MM.1S (cell line): ENCODE measurements at regions not wholly inside any gene's neighbourhood (a gene's known extent, or its start where the extent isn't known, plus 50 kb on each side); places are given as distances from the start of the nearest gene placed in this dataset.

Experiments used
- DNase-seq: peaks from one replicate; pipeline ENCODE4 v3.0.0-alpha.2; 2015
- H2AFZ ChIP-seq: fragments of 300-600 bp; sonication (generic); 2 replicates; pipeline ENCODE4 v1.6.0; 2016; ENCODE audit warnings: antibody characterized with exemption, low read length
- H3F3A ChIP-seq: fragments of 300-600 bp; sonication (generic); 2 replicates; pipeline ENCODE4 v1.6.1; 2016; ENCODE audit warnings: mild to moderate bottlenecking, antibody characterized with exemption, low read length, moderate library complexity, mixed read lengths; ENCODE audit not compliant: insufficient read depth
- H3K27ac ChIP-seq: fragments of 300-600 bp; sonication (generic); 2 replicates; pipeline ENCODE4 v1.5.1; 2016; ENCODE audit warnings: mild to moderate bottlenecking, low read length
- H3K27me3 ChIP-seq: fragments of 300-600 bp; sonication (generic); replicated peaks from 2 replicates; pipeline ENCODE4 v1.6.0; 2016; ENCODE audit warnings: low read length; ENCODE audit not compliant: insufficient read depth
- H3K36me3 ChIP-seq: fragments of 300-600 bp; sonication (generic); replicated peaks from 2 replicates; pipeline ENCODE4 v1.6.1; 2016; ENCODE audit warnings: mild to moderate bottlenecking, low read length, mixed read lengths; ENCODE audit not compliant: insufficient read depth
- H3K4me1 ChIP-seq: fragments of 300-600 bp; sonication (generic); 2 replicates; pipeline ENCODE4 v1.6.1; 2016; ENCODE audit warnings: low read length, mixed read lengths
- H3K4me2 ChIP-seq: fragments of 300-600 bp; sonication (generic); 2 replicates; pipeline ENCODE4 v1.6.0; 2016; ENCODE audit warnings: low read depth, low read length
- H3K4me3 ChIP-seq: fragments of 300-600 bp; sonication (generic); 2 replicates; pipeline ENCODE4 v1.5.1; 2016; ENCODE audit warnings: low read length, mixed read lengths
- H3K79me2 ChIP-seq: fragments of 300-600 bp; sonication (generic); 2 replicates; pipeline ENCODE4 v1.6.1; 2016; ENCODE audit warnings: mixed run types, low read length, mixed read lengths
- H3K9ac ChIP-seq: fragments of 300-600 bp; sonication (generic); 2 replicates; pipeline ENCODE4 v1.6.1; 2016; ENCODE audit warnings: low read length, mixed read lengths
- H3K9me2 ChIP-seq: fragments of 300-600 bp; sonication (generic); replicated peaks from 2 replicates; pipeline ENCODE4 v1.6.1; 2016; ENCODE audit warnings: mild to moderate bottlenecking, low read length, mixed read lengths; ENCODE audit not compliant: insufficient read depth
- H3K9me3 ChIP-seq: fragments of 300-600 bp; sonication (generic); replicated peaks from 2 replicates; pipeline ENCODE4 v1.6.1; 2016; ENCODE audit warnings: mild to moderate bottlenecking, low read length, mixed read lengths; ENCODE audit not compliant: insufficient read depth
- H4K20me1 ChIP-seq: fragments of 300-600 bp; sonication (generic); 2 replicates; pipeline ENCODE4 v1.6.1; 2016; ENCODE audit warnings: mild to moderate bottlenecking, low read length, moderate library complexity, mixed read lengths; ENCODE audit not compliant: insufficient read depth
- EZH2 ChIP-seq: fragments of 300-600 bp; sonication (generic); optimal IDR thresholded peaks from 2 replicates; pipeline ENCODE3; 2017; ENCODE audit warnings: low read depth, mild to moderate bottlenecking, antibody characterized with exemption, low read length, mixed read lengths
- EZH2phosphoT487 ChIP-seq: fragments of 300-600 bp; sonication (generic); IDR thresholded peaks from 2 replicates; pipeline ENCODE4 v1.6.1; 2018; ENCODE audit warnings: antibody characterized with exemption, low read length
- TF ChIP-seq, protein P1 (sequence below): fragments of 300-600 bp; sonication (generic); IDR thresholded peaks from 2 replicates; pipeline ENCODE4 v1.5.1; 2016; ENCODE audit warnings: antibody characterized with exemption, low read length, mixed read lengths

GRCh38 chr17:34837876-34838478, 123.3 kb downstream of the CCT6B start:
- Histone ChIP-seq H3K27ac (no peak overlapping the region), H2AFZ (no peak overlapping the region), H3K27me3 (no peaks in the 10 kb centered on the region), H3K4me1 (no peaks in the 10 kb centered on the region), H3K4me3 (no peak overlapping the region), H4K20me1 (no peaks in the 10 kb centered on the region), H3K9me3 (no peaks in the 10 kb centered on the region), H3K36me3 (no peaks in the 10 kb centered on the region), H3K4me2 (no peak overlapping the region), H3F3A (no peaks in the 10 kb centered on the region), H3K9me2 (no peaks in the 10 kb centered on the region), H3K9ac (no peak overlapping the region), H3K79me2 (no peaks in the 10 kb centered on the region)
- TF ChIP-seq EZH2: no peak
- no peak for DNase-seq

GRCh38 chr17:34832376-34832775, 128.9 kb downstream of the CCT6B start:
- Histone ChIP-seq H3F3A (no peaks in the 10 kb centered on the region), H3K36me3 (no peaks in the 10 kb centered on the region)

GRCh38 chr17:34827008-34827407, 134.3 kb downstream of the CCT6B start:
- no peaks in the 10 kb centered on the region for H3K9me3 ChIP-seq

More at GRCh38 chr17:34832376-34832775, 128.9 kb downstream of the CCT6B start:
- no peaks in the 10 kb centered on the region for H3K4me1 ChIP-seq
- no peak overlapping the region for H3K9ac ChIP-seq
- TF ChIP-seq, protein P1, sequence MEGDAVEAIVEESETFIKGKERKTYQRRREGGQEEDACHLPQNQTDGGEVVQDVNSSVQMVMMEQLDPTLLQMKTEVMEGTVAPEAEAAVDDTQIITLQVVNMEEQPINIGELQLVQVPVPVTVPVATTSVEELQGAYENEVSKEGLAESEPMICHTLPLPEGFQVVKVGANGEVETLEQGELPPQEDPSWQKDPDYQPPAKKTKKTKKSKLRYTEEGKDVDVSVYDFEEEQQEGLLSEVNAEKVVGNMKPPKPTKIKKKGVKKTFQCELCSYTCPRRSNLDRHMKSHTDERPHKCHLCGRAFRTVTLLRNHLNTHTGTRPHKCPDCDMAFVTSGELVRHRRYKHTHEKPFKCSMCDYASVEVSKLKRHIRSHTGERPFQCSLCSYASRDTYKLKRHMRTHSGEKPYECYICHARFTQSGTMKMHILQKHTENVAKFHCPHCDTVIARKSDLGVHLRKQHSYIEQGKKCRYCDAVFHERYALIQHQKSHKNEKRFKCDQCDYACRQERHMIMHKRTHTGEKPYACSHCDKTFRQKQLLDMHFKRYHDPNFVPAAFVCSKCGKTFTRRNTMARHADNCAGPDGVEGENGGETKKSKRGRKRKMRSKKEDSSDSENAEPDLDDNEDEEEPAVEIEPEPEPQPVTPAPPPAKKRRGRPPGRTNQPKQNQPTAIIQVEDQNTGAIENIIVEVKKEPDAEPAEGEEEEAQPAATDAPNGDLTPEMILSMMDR: no peak
- no peak for TF ChIP-seq EZH2phosphoT487
- no peak for TF ChIP-seq EZH2
- H3K27me3 ChIP-seq: no peaks in the 10 kb centered on the region
- no peak for DNase-seq
- no peaks in the 10 kb centered on the region for H3K79me2 ChIP-seq
- no peak overlapping the region for H3K4me2 ChIP-seq
- no peaks in the 10 kb centered on the region for H3K9me3 ChIP-seq
- no peak overlapping the region for H2AFZ ChIP-seq
- no peaks in the 10 kb centered on the region for H3K9me2 ChIP-seq
- no peak overlapping the region for H3K4me3 ChIP-seq
- H3K27ac ChIP-seq: no peak overlapping the region
- no peaks in the 10 kb centered on the region for H4K20me1 ChIP-seq

GRCh38 chr17:34826332-34826731, 134.9 kb downstream of the CCT6B start:
- H3K9me2 ChIP-seq: no peaks in the 10 kb centered on the region
- no peak overlapping the region for H3K4me2 ChIP-seq
- TF ChIP-seq, protein P1: no peak
- TF ChIP-seq EZH2 (no peak), EZH2phosphoT487 (no peak)
- H3K4me1 ChIP-seq: no peaks in the 10 kb centered on the region
- H3K4me3 ChIP-seq: no peak overlapping the region
- no peak overlapping the region for H3K27ac ChIP-seq
- no peak for DNase-seq
- H3K9ac ChIP-seq: no peak overlapping the region
- no peak overlapping the region for H2AFZ ChIP-seq
- H3K36me3 ChIP-seq: no peaks in the 10 kb centered on the region
- no peaks in the 10 kb centered on the region for H4K20me1 ChIP-seq
- no peaks in the 10 kb centered on the region for H3K79me2 ChIP-seq
- H3K27me3 ChIP-seq: no peaks in the 10 kb centered on the region
- H3K9me3 ChIP-seq: no peaks in the 10 kb centered on the region
- H3F3A ChIP-seq: no peaks in the 10 kb centered on the region

More at GRCh38 chr17:34827008-34827407, 134.3 kb downstream of the CCT6B start:
- no peaks in the 10 kb centered on the region for H3K27me3 ChIP-seq
- DNase-seq: no peak
- TF ChIP-seq EZH2 (no peak), EZH2phosphoT487 (no peak)
- TF ChIP-seq, protein P1: no peak
- no peaks in the 10 kb centered on the region for H3K79me2 ChIP-seq
- no peaks in the 10 kb centered on the region for H3F3A ChIP-seq
- H3K4me3 ChIP-seq: no peak overlapping the region
- H4K20me1 ChIP-seq: no peaks in the 10 kb centered on the region
- H3K4me1 ChIP-seq: no peaks in the 10 kb centered on the region
- no peak overlapping the region for H3K9ac ChIP-seq
- H3K27ac ChIP-seq: no peak overlapping the region
- H3K4me2 ChIP-seq: no peak overlapping the region
- H2AFZ ChIP-seq: no peak overlapping the region
- H3K9me2 ChIP-seq: no peaks in the 10 kb centered on the region
- H3K36me3 ChIP-seq: no peaks in the 10 kb centered on the region
